Stimulated activated CD4-positive, alpha-beta T cell treated with anti-CD3 and anti-CD28 coated beads, Interleukin-4, amount 100 ng/mL, for 4 hours (primary cell): ENCODE measurements at regions not wholly inside any gene's neighbourhood (a gene's known extent, or its start where the extent isn't known, plus 50 kb on each side); places are given as distances from the start of the nearest gene placed in this dataset.
"Not testable (repeated sequence)": the region's sequence is repeated elsewhere in the genome, so short reads cannot be mapped to it uniquely, and the experiment has no call there.

ENCODE experiments used
- DNase-seq, 2 experiments: peaks; one replicate each; pipeline ENCODE4 v3.0.0-alpha.2; 2020

- peak; percentile 56 to 58 for DNase-seq
Measured at GRCh38 chr6:6724539-6725467, 136.3 kb downstream of the LY86 start.

- no peak for DNase-seq
Measured at GRCh38 chr6:6725468-6726209, 137.1 kb downstream of the LY86 start.

- no peak for DNase-seq
Measured at GRCh38 chr6:6728169-6728941, 139.8 kb downstream of the LY86 start.

- no peak for DNase-seq
Measured at GRCh38 chr6:6729971-6730370, 141.5 kb downstream of the LY86 start.

GRCh38 chr6:6730831-6731230 lies 142.3 kb downstream of the LY86 start:
- no peak for DNase-seq

- no peak for DNase-seq
Measured at GRCh38 chr6:6734479-6735465, 146.3 kb downstream of the LY86 start.

- DNase-seq: no peak
Measured at GRCh38 chr6:6736791-6737654, 148.5 kb downstream of the LY86 start.

- no peak for DNase-seq
Measured at GRCh38 chr6:6737671-6738070, 149.2 kb downstream of the LY86 start.

- no peak for DNase-seq
Measured at GRCh38 chr6:6738108-6738507, 149.6 kb downstream of the LY86 start.

- no peak for DNase-seq
Measured at GRCh38 chr6:6738922-6739716, 150.6 kb downstream of the LY86 start.

DNA sequence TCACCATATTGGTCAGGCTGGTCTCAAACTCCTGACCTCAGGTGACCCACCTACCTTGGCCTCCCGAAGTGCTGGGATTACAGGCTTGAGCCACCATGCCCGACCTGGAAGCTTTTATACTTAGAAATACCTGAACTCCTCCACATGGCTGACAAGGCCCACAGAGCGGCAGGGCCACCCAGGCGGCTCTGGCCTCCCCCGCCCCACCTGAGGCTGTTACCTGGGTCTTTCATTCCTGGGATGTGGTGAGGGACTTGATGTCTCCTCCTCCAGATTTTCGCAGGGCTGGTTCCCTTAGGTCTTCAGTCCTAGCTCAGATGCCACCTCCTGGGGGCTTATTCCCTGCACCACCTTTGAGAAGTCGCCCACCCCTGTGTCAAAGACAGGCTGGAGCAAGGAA lies 152.1 kb downstream of the LY86 start:
- DNase-seq: no peak

DNA sequence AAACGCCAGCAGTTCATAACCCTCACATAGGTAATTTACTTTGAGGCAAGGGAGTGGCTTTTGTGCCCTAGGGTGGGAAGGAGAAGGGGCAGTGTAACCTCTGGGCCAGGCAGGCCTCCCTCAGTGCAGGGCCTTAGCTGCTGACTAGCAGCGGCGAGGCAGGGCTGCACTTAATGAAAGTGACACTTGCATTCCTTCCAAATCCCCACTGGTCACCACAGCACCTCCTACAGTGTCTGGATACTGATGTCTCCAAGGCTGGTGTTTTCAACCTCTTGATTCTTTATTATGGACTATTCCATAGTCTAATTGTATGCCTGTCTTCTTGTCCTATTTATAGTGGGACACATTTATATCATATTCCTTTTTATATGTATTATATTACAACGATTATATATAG lies 152.7 kb downstream of the LY86 start:
- no peak for DNase-seq

DNA sequence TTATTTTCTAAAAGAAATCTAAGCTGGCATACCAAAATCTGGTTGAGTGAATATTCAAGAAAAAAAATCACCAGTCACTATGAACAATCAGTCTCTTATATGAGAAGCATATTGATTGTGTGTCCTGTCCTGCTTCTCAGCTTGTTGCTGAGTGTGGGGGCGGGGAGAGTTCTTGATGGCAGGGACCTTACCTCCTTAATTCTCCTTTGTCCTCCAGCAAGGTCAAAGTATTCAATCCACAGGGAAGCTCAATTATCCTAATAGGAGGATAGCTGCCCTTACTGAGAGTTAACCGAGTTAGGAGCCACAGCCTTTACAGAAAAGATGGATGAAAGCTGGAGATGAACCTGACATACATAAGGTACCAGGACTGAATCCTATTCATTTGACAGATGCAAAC lies 154.0 kb downstream of the LY86 start:
- no peak for DNase-seq

GRCh38 chr6:6744551-6744950 lies 156.0 kb downstream of the LY86 start:
- DNase-seq: no peak

GRCh38 chr6:6745637-6746332 lies 157.3 kb downstream of the LY86 start:
- DNase-seq: not testable (repeated sequence)

- DNase-seq: no peak
Measured at GRCh38 chr6:6746333-6746969, 157.9 kb downstream of the LY86 start.

DNA sequence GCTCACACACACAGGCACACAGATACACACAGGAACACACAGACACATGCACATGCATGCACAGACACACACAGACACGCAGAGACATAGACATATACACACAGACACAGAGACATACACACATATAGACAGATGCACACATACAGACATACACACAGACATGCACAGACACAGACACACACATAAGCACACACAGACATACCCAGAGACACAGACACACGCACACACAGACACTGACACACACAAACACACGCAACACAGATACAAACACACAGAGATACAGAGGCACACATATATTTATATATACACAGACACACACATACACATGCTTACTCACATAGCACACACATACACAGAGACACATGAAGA lies 158.4 kb downstream of the LY86 start:
- no peak for DNase-seq

DNA sequence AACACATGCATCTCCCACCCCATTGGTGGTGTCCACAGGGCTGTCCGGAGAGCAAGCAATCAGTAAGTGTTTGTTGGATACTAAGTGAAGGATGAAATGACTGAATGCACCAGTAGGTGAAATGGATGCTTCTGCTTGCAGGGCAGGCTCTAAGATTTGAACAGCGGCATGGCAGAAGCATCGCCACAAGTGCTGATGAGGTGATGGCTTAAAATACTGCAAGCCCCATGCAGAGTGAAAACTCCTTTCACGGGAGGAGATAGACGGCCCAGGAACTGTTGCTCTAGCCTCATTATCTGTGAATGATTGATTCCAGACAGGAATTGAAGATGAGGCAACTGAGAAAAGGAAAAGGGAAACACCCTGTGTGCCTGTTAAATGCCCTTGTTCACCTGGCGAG lies 158.9 kb downstream of the LY86 start:
- DNase-seq: no peak

DNA sequence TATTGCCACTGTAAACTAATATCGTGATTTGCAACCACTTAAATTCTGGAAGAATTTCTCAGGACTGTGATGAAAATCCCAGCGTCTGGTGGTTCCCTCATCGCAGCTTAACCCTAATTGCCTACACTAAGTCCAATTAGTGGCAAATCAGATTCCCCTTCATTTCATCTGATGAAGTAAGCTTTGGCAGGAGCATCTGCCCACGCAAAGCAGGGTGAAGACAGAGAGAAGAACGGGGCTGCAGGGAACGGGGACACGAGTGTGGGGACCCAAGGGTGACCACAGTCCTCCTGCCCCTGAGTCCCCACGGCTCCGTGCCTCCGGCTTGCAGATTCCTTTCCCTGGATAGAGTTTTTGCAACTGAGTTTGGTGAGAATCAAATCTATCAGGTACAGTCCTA lies 159.5 kb downstream of the LY86 start:
- DNase-seq: no peak
